ENCODE measurements at regions not wholly inside any gene's neighbourhood (a gene's known extent, or its start where the extent isn't known, plus 50 kb on each side); places are given as distances from the start of the nearest gene placed in this dataset.

DNA sequence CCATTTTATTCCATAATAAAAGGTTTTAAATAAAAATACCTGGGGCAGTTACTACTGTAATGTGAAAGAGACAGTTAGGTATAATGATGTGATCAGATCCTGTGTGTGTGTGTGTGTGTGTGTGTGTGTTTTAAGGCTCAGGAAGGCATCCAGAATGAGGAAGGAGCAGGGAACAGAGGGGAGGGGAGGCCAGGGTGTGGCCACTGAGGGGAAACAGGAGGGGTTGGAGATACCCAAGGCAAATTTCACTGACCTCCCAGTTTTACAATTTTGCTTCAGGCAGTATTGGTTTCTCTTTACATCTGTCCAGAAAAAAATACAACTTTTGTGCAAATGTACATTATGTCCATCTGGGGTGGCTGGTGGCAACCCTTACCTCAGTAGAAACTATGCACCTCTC is 163.5 kb upstream of the FBXO11 start:
- no peak for TF ChIP-seq POLR2AphosphoS5 (IDR thresholded peaks at IDR 0.05)
- TF ChIP-seq, protein P1, sequence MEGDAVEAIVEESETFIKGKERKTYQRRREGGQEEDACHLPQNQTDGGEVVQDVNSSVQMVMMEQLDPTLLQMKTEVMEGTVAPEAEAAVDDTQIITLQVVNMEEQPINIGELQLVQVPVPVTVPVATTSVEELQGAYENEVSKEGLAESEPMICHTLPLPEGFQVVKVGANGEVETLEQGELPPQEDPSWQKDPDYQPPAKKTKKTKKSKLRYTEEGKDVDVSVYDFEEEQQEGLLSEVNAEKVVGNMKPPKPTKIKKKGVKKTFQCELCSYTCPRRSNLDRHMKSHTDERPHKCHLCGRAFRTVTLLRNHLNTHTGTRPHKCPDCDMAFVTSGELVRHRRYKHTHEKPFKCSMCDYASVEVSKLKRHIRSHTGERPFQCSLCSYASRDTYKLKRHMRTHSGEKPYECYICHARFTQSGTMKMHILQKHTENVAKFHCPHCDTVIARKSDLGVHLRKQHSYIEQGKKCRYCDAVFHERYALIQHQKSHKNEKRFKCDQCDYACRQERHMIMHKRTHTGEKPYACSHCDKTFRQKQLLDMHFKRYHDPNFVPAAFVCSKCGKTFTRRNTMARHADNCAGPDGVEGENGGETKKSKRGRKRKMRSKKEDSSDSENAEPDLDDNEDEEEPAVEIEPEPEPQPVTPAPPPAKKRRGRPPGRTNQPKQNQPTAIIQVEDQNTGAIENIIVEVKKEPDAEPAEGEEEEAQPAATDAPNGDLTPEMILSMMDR (IDR thresholded peaks at IDR 0.05) = no peak

Measured in prostate gland (tissue), 2 donors.